PFSK-1 (cell line): ENCODE measurements at regions not wholly inside any gene's neighbourhood (a gene's known extent, or its start where the extent isn't known, plus 50 kb on each side); places are given as distances from the start of the nearest gene placed in this dataset.

Source experiments
- FOXP2 ChIP-seq: optimal IDR thresholded peaks from 2 replicates; pipeline ENCODE3; 2011; ENCODE audit warnings: borderline replicate concordance, control low read depth, inconsistent platforms; ENCODE audit not compliant: insufficient read depth; ENCODE audit errors: extremely low read length, extremely low read depth
- POLR2AphosphoS5 ChIP-seq: IDR thresholded peaks from 2 replicates; pipeline ENCODE4 v1.6.1; 2012; ENCODE audit warnings: low read depth, mild to moderate bottlenecking, control low read depth, low read length, moderate library complexity
- SIN3A ChIP-seq: IDR thresholded peaks from 2 replicates; pipeline ENCODE4 v1.6.1; 2012; ENCODE audit warnings: mild to moderate bottlenecking, low read length, moderate library complexity, borderline replicate concordance; ENCODE audit not compliant: insufficient read depth
- TAF1 ChIP-seq: IDR thresholded peaks from 2 replicates; pipeline ENCODE4 v1.6.1; 2012; ENCODE audit warnings: low read length, control low read depth, borderline replicate concordance; ENCODE audit not compliant: insufficient read depth
- TF ChIP-seq, protein P1 (sequence below), 2 experiments: IDR thresholded peaks; 2 replicates each; pipeline versions ENCODE4 v1.6.1 to v1.8.0; 2011 to 2012; ENCODE audit warnings: low read depth in 2 of 2, low read length in 2 of 2, control low read depth in 1 of 2, inconsistent platforms in 1 of 2, mild to moderate bottlenecking in 1 of 2, moderate library complexity in 1 of 2; ENCODE audit not compliant: insufficient read depth in 1 of 2

DNA sequence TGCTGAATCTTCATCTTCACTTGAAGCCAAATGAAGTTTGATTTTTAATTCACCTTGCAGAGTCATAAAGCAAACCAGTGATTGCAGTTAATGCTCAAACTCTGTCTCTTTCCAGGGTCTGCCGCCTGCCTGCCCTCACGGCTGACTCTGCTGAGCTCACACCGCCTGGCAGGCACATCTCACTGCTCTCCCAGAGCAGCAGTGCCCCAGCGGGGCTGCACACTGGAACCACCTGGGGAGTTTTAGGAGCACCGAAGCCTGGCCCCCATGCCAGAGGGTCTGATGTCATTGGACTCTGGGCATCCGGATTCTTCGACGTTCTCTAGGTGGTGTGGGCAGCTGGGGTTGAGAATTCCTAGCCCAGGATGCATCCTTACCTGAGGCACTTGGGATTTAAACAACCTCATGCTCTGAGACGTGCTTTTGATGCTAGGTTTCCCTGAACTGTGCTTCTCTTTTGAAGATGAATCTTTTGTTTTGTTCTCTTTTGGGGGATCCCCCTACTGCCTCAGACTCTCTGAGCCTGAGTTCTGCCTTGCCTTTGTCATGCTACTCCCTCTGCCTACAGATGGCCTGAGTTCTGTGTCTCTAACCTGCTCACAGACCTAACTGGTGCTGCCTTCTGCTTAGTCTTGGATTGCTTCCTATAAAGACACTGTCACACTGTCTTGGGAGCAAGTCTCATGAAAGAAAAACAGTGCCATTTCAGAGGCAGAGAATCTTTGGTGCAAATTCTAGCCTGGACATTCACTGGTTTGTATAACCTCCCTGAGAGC lies 438.1 kb upstream of the CCL2 start:
- TF ChIP-seq SIN3A: no peak
- TF ChIP-seq POLR2AphosphoS5: no peak
- TF ChIP-seq, protein P1, sequence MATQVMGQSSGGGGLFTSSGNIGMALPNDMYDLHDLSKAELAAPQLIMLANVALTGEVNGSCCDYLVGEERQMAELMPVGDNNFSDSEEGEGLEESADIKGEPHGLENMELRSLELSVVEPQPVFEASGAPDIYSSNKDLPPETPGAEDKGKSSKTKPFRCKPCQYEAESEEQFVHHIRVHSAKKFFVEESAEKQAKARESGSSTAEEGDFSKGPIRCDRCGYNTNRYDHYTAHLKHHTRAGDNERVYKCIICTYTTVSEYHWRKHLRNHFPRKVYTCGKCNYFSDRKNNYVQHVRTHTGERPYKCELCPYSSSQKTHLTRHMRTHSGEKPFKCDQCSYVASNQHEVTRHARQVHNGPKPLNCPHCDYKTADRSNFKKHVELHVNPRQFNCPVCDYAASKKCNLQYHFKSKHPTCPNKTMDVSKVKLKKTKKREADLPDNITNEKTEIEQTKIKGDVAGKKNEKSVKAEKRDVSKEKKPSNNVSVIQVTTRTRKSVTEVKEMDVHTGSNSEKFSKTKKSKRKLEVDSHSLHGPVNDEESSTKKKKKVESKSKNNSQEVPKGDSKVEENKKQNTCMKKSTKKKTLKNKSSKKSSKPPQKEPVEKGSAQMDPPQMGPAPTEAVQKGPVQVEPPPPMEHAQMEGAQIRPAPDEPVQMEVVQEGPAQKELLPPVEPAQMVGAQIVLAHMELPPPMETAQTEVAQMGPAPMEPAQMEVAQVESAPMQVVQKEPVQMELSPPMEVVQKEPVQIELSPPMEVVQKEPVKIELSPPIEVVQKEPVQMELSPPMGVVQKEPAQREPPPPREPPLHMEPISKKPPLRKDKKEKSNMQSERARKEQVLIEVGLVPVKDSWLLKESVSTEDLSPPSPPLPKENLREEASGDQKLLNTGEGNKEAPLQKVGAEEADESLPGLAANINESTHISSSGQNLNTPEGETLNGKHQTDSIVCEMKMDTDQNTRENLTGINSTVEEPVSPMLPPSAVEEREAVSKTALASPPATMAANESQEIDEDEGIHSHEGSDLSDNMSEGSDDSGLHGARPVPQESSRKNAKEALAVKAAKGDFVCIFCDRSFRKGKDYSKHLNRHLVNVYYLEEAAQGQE (IDR thresholded peaks at IDR 0.05; ENCODE audit: insufficient read depth in 1 of 2, low read depth in 2 of 2, low read length in 2 of 2): no peak
- no peak for TF ChIP-seq FOXP2
- no peak for TF ChIP-seq TAF1

DNA sequence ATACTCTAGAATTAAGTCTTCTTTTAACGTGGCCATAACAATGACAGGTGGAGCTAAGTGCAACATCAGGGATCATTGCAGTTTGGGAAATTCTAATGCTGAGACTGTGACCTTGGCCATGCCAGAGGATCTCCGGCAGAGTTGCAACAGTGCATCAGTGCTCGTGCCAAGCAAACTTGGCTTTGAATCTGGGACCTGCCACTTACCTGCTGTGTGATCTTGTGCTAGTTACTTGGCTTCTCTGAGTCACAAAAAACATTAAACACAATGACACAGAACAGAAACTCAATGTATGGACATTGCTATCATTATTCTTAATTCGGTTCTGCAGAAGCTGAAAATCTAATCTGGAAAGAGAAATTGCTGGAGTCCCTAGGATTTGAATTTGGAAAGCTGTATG lies 435.5 kb upstream of the CCL2 start:
- TF ChIP-seq FOXP2: no peak
- no peak for TF ChIP-seq SIN3A
- TF ChIP-seq POLR2AphosphoS5: no peak
- TF ChIP-seq, protein P1 (IDR thresholded peaks at IDR 0.05; ENCODE audit: insufficient read depth in 1 of 2, low read depth in 2 of 2, low read length in 2 of 2): no peak
- TF ChIP-seq TAF1: no peak

GRCh38 chr17:33832262-33832661 lies 422.8 kb upstream of the CCL2 start:
- no peak for TF ChIP-seq TAF1
- TF ChIP-seq, protein P1 (IDR thresholded peaks at IDR 0.05; ENCODE audit: insufficient read depth in 1 of 2, low read depth in 2 of 2, low read length in 2 of 2): peak in 1 of 2 experiments; percentile 83; a peak in 2 of 4 replicates

DNA sequence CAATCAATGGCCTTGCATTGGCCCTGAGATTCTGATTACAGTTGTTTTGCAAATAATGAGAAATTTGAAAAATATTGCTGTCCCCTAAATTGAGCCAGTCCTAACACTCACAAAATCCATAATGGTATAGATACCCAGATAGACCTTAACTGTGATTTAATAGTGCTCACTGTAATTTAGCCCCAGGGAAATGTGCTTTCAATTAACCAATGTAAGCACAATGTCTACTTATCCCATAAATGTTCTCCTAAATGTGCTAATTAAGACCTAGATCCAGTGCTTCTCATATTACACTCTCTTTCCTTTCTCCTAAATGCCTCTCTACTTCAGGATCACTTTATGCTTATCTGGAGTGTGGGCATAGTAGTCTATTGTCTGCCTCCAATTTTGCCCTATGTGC lies 417.8 kb upstream of the CCL2 start:
- TF ChIP-seq POLR2AphosphoS5: no peak

- no peak for TF ChIP-seq POLR2AphosphoS5
- TF ChIP-seq TAF1: no peak
- no peak for TF ChIP-seq FOXP2
- TF ChIP-seq, protein P1 (IDR thresholded peaks at IDR 0.05; ENCODE audit: insufficient read depth in 1 of 2, low read depth in 2 of 2, low read length in 2 of 2): no peak
- TF ChIP-seq SIN3A: no peak
Measured at GRCh38 chr17:33838281-33838680, 416.8 kb upstream of the CCL2 start.
